WI38 (cell line): ENCODE measurements at regions not wholly inside any gene's neighbourhood (a gene's known extent, or its start where the extent isn't known, plus 50 kb on each side); places are given as distances from the start of the nearest gene placed in this dataset.

ENCODE experiments used
- H3K4me3 ChIP-seq: 2 replicates; pipeline ENCODE4 v1.5.1; 2011; ENCODE audit warnings: low read depth, mild to moderate bottlenecking, control low read depth, low read length
- CTCF ChIP-seq: IDR thresholded peaks from 2 replicates; pipeline ENCODE4 v1.5.1; 2012; ENCODE audit warnings: low read depth, mild to moderate bottlenecking, control low read depth, low read length

DNA sequence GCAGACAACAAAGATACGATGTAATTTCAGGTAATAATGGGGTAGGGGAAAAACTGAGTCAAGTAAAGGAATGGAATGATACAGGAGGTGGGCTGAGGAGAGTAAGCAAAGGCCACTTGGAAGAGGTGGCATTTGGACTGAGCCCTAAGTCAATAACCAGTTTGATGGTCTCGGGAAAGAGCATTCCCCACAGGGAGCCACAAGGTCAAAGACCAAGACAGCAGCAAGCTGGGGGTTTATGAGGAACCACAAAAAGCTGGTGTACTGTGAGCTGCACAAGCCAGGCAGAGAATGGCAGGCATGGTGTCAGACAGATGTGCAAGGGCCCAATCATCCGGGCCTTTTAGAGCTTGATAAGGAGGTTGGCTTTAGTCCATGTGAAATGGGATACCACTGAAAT lies 98.7 kb downstream of the NOC3L start:
- no peak overlapping the region for H3K4me3 ChIP-seq
- TF ChIP-seq CTCF: no peak

- no peak for TF ChIP-seq CTCF
Observed at GRCh38 chr10:94266091-94266490, 96.6 kb downstream of the NOC3L start.

GRCh38 chr10:94268652-94269051 lies 94.1 kb downstream of the NOC3L start:
- H3K4me3 ChIP-seq: no peak overlapping the region
- TF ChIP-seq CTCF: no peak

More at GRCh38 chr10:94266091-94266490, 96.6 kb downstream of the NOC3L start:
- H3K4me3 ChIP-seq: no peak overlapping the region

GRCh38 chr10:94274142-94274787 lies 88.5 kb downstream of the NOC3L start:
- H3K4me3 ChIP-seq: no peak overlapping the region
- TF ChIP-seq CTCF: no peak

- no peak for TF ChIP-seq CTCF
- H3K4me3 ChIP-seq: no peak overlapping the region
Observed at GRCh38 chr10:94276140-94276539, 86.6 kb downstream of the NOC3L start.

- H3K4me3 ChIP-seq: no peak overlapping the region
- no peak for TF ChIP-seq CTCF
Observed at GRCh38 chr10:94277450-94277849, 85.3 kb downstream of the NOC3L start.

DNA sequence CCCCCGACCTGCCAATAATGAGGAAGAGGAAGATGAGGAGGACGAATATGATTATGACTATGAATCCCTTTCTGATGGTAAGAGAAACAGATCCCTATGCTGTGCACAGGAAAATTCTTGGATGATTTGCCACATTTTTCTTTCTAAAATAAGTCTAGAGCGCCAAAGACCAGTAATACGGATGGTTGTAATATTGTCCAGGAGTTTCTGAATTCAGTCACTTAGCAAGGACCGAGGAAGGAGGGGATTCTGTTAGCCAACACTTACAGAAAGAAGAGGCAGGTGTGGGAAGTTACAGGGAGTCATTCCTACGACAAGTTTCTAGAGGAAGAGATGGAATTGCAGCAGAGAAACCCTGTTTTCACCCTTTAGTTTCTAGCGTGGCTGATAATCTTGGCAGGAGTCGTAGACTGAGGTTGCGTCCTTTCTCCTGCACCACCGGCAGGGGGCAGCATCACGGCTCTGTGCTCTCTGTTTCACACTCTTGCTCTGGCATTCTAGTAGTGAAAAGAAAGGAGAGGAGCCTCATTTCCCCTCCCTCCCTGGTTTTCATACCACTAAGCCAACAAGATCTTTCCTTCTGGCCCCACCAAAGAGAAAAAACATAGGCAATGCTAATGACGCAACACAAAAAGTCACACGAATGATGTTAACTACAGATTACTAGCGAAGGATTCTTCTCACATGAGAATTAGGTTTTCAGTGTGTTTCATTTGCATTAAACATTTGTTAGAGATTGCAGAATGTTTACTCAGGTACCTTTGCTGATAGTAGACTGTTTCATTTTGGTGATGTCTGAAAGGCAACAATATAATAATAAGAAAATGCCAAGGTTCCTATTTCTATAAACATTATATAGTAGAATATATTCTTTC lies 82.7 kb downstream of the NOC3L start:
- peak; percentile 93 for TF ChIP-seq CTCF
- no peak overlapping the region for H3K4me3 ChIP-seq
